Dedifferentiated amniotic fluid mesenchymal stem cell (primary cell): ENCODE measurements at regions not wholly inside any gene's neighbourhood (a gene's known extent, or its start where the extent isn't known, plus 50 kb on each side); places are given as distances from the start of the nearest gene placed in this dataset.

Experiments
- DNase-seq: peaks from one replicate; pipeline ENCODE4 v3.0.0-alpha.2; 2016; ENCODE audit errors: extremely low spot score

GRCh38 chr12:124489915-124490583 lies 77.4 kb downstream of the NCOR2 start:
- DNase-seq, result no peak

- no peak for DNase-seq
These were observed 78.2 kb downstream of the NCOR2 start for GRCh38 chr12:124489220-124489619.

- no peak for DNase-seq
These were observed 78.9 kb downstream of the NCOR2 start for GRCh38 chr12:124488520-124488919.

GRCh38 chr12:124487834-124488165 lies 79.6 kb downstream of the NCOR2 start:
- DNase-seq, result no peak

- DNase-seq, result no peak
These were observed 80.2 kb downstream of the NCOR2 start for GRCh38 chr12:124487066-124487833.

- no peak for DNase-seq
These were observed 81.0 kb downstream of the NCOR2 start for GRCh38 chr12:124486346-124486963.

GRCh38 chr12:124485371-124485770 lies 82.0 kb downstream of the NCOR2 start:
- DNase-seq, result no peak

- DNase-seq, result no peak
These were observed 82.9 kb downstream of the NCOR2 start for GRCh38 chr12:124484526-124484953.

- no peak for DNase-seq
These were observed 83.3 kb downstream of the NCOR2 start for GRCh38 chr12:124484067-124484466.

- DNase-seq, result no peak
These were observed 84.3 kb downstream of the NCOR2 start for GRCh38 chr12:124482901-124483799.

- no peak for DNase-seq
These were observed 84.9 kb downstream of the NCOR2 start for GRCh38 chr12:124482567-124482893.

- DNase-seq, result no peak
These were observed 85.4 kb downstream of the NCOR2 start for GRCh38 chr12:124481772-124482566.

- no peak for DNase-seq
These were observed 86.1 kb downstream of the NCOR2 start for GRCh38 chr12:124481257-124481750.

- peak; percentile 48 for DNase-seq
These were observed 86.7 kb downstream of the NCOR2 start for GRCh38 chr12:124480469-124481256.

GRCh38 chr12:124479680-124480468 lies 87.5 kb downstream of the NCOR2 start:
- DNase-seq, result no peak

GRCh38 chr12:124478985-124479645 lies 88.3 kb downstream of the NCOR2 start:
- DNase-seq, result no peak

GRCh38 chr12:124478416-124478815 lies 89.0 kb downstream of the NCOR2 start:
- DNase-seq, result no peak

- DNase-seq, result no peak
These were observed 90.1 kb downstream of the NCOR2 start for GRCh38 chr12:124477107-124477915.
